ENCODE measurements at regions not wholly inside any gene's neighbourhood (a gene's known extent, or its start where the extent isn't known, plus 50 kb on each side); places are given as distances from the start of the nearest gene placed in this dataset.

DNA sequence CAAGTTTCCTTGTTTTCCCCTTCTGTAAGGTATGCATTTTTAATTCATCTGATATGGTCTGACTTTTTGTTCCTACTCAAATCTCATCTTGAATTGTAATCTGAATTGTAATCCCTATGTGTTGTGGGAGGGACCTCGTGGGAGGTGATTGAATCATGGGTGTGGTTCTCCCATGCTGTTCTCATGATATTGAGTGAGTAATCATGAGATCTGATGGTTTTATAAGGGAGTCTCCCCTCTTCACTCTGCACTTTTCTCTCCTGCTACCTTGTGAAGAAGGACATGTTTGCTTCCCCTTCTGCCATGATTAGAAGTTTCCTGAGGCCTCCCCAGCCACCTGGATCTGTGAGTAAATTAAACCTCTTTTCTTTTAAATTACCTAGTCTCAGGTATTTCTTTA, 476.1 kb downstream of the LPIN1 start:
- DNase-seq: no peak

DNA sequence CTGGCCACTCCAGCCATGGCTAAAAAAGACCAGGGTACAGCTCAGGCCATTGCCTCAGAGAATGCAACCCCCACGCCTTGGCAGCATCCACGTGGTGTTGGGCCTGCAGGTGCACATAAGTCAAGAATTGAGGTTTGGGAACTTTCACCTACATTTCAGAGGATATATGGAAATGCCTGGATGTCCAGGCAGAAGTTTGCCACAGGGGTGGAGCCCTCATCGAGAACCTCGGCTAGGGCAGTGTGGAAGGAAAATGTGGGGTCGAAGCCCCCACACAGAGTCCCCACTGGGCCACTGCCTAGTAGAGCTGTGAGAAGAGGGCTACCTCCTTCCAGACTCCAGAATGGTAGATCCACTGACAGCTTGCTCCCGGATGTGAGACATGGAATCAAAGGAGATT, 477.3 kb downstream of the LPIN1 start:
- DNase-seq: no peak

- no peak for DNase-seq
Measured at GRCh38 chr2:12226653-12227052, 480.2 kb downstream of the LPIN1 start.

DNA sequence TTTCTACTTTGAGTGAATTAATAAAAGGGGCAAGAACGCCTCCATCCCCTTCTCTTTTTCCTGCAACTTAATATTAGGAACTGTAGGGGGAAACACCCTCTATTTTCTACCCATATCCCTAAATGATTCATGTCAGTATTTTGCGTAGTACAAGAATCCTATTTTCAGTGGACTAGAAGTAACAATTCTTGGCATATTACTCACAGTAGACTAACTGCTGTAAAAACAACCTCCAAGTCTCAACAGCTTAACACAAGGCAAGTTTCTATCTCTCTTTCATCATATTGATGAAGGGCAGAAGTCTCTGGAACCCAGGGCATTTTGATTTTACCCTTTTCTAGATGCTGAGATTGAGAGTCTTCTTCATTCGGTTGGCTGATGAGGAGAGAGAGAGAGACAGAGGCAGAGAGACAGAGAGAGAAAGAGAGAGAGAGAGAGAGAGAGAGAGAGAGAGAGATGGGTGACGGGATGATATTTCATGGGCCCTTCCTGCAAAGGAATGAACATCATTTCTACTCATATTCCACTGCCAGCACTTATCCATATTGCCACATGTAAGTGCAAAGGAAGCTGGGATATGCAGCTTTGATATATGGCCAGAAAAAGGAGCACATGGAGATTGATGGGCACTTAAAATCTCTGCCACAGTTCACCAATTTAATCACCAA, 481.6 kb downstream of the LPIN1 start:
- DNase-seq: no peak

- DNase-seq: no peak
Measured at GRCh38 chr2:12231288-12231687, 484.9 kb downstream of the LPIN1 start.

DNA sequence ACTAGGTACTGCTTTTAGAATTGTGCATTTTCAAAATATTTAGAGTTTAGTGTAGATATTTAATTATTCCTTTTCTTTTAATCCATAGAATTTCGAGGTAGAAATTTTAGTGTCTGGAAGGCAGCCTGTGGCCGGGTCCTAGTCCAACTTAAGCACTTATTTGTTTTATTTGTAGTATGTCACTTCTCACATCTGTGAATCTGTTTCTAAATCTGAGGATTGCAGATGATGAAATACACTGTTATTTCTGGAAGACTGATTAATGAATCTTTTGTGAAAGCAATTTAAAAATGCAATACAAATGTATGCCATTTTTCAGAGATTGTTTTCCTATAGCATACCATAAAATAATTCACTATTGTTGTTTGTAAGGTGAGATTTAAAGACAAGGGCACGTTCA, 483.9 kb upstream of the TRIB2 start:
- DNase-seq: no peak

GRCh38 chr2:12236136-12236844, 480.4 kb upstream of the TRIB2 start:
- DNase-seq: no peak

- DNase-seq: no peak
Measured at GRCh38 chr2:12240206-12240605, 476.5 kb upstream of the TRIB2 start.

GRCh38 chr2:12243381-12243780, 473.4 kb upstream of the TRIB2 start:
- no peak for DNase-seq

GRCh38 chr2:12244070-12244469, 472.7 kb upstream of the TRIB2 start:
- no peak for DNase-seq

DNA sequence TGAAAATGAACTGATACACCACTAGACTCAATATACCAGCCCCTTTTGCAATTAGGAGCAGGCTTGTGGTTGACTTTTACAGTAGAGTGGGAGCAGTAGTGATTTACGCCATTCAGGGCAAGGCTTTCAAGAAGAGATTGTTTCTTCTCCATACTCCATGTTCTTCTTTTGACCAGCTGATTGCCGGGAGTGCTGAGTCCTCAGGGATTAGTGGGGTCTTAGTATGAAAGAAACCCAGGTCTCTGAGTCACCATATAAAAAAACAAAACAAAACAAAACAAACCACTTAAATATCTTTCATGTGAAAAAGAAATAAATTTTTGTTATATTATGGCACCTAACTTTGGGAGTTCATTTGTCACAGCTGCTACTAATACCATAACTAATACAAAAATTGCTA, 465.6 kb upstream of the TRIB2 start:
- DNase-seq: no peak

DNA sequence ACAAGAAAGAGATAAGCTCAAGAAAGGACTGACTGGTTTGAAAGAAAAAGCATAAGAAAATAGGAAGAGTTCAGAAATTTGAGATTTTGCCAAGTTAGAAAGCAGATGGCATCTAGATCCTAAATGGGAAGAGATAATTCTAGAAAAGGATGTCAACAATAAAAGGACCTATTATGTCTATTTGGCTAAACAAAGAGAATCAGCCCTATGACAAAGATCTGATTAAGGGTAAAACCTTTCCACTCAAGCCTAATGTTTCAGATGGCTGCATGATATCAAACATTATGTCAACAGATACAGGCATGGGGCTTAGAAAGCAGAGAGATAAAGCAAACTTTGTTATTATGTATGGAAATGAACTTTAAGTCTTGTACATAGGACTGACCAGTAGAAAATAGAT, 465.0 kb upstream of the TRIB2 start:
- no peak for DNase-seq

DNA sequence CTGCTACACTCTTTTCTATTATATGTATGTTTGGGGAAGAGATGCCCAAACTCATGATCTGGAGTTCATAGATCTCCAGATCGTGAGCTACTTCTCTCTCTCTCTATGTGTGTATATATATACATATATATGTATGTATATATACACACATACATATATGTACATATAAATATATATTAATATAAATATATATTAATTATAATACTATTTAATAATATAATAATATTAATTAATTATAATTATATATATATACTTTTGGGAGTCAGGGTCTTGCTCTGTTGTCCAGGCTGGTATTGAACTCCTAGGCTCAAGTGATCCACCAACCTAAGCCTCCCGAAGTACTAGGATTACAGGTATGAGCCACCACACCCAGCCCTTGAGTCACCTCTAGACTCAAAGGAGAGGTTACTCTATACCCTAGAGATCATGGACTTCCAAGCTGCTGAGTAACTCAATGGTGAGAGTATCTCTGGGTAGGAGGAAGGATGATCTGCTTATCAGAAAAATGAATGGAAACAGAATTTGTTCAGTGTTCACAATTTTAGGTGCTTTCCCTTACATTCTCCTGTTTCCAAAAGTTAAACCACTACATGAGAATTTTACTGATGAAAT, 463.5 kb upstream of the TRIB2 start:
- DNase-seq: no peak

- DNase-seq: no peak
Measured at GRCh38 chr2:12254280-12254860, 462.4 kb upstream of the TRIB2 start.

GRCh38 chr2:12256206-12256605, 460.5 kb upstream of the TRIB2 start:
- no peak for DNase-seq

GRCh38 chr2:12257476-12257875, 459.3 kb upstream of the TRIB2 start:
- DNase-seq: no peak

DNA sequence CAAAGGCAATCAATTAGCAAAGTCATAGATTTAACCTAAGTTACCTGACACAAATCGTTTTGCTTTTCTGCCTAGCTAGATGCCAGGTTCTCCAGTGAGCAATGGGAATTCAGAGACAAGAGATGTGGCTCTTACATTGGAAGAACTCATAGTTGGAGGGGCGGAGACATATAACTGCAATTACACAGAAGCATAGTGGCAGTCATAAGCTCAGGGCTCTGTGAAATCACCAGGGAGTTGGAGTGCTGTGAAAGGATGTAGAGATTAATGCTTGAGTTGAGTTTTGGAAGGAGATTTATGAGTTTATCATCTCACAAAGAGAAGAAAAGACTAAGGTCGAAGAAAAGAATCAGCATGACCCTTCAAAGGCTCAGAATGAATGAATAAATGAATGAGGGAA, 457.2 kb upstream of the TRIB2 start:
- no peak for DNase-seq

DNA sequence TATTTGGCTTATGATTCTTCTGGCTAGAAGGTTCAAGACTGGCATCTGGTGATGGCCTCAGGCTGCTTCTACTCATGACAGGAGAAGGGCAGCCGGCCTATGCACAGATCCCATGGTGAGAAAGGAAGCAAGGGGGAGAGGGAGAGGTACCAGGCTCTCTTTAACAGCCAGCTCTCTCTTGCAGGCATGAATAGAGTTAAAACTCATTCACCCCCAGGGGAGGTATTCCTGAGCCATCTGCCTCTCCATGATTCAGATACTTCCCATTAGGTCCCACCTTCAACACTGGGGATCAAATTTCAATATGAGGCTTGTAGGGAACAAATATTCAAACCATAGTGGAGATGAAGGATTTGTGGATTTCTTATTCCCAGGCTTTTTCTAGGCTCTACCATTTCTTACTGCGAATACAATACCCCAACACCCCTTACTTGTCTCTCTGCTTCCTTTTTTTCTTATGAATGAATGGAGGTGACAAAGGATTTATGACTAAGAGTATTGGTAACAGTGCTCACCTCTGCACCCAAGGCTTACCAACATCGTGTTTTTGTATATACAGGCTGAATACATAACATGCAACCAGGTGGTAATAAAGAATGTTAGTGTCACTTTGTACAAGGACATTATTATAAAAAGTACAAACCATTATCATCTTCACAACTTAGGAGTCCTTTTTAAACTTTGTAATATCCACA, 454.6 kb upstream of the TRIB2 start:
- no peak for DNase-seq

- no peak for DNase-seq
Measured at GRCh38 chr2:12262681-12263436, 453.9 kb upstream of the TRIB2 start.

DNA sequence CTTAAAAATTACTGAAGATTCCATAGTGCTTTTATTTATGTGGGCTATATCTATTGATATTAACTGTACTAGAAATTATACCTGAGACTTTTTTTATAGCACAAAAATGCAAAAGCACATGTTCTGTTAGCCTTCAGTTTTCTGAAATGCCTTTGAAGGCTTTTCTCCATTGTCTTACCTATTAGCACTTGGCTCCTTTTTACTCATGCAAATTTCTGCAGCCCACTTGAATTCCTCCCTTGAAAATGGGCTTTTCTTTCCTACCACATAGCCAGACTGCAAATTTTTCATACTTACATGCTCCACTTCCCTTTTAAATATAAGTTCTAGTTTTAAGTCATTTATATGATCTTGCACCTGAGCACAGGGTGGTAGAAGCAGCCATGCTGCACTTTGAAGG, 453.0 kb upstream of the TRIB2 start:
- DNase-seq: no peak

DNA sequence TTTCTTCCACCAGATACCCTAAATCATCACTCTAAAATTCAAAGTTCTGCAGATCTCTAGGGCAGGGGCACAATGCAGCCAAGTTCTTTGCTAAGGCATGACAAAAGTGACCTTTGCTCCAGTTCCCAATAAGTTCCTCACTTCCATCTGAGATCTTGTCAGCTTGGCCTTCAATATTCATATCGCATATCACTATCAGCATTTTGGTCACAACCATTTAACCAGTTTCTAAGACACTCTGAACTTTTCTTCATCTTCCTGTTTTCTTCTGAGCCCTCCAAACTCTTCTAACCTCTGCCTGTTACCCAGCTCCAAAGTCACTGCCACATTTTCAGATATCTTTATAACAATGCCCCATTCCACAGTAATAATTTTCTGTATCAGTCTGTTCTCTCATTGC, 452.6 kb upstream of the TRIB2 start:
- DNase-seq: no peak

DNA sequence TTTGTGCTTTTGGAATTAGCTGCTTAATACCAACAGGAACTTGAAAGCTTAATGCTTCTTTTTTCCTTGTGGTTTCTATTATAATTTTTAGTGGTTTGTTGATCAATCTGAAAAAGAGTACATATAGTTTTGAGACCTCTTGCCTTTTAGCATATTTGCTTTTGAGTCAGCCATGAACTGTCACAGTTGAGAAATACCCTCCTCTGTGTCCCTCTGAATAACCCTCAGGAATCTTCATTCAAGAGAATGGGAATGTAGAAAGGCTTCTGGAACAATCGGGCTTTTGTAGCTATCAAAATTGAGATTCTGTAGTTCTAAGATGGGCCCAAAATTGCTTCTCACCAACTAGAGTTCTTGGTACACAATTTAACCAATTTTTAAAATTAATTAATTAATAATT, 451.1 kb upstream of the TRIB2 start:
- no peak for DNase-seq

DNA sequence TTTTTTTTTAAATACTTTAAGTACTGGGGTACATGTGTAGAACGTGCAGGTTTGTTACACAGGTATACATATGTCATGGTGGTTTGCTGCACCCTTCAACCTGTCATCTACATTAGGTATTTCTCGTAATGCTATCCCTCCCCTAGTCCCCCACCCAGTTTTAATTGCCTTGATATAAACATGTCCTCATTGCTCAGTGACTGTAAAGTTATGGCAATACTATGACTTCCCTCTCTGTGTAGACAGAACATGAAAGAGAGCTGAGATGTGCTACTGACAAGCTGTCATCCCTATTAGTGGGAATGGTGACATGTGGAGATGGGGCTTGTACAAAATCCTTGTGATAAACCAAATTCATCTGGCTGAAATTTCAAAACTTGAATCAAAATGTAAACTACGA, 449.7 kb upstream of the TRIB2 start:
- DNase-seq: no peak

Data from stimulated activated CD4-positive, alpha-beta T cell treated with anti-CD3 and anti-CD28 coated beads, Interleukin-12 subunit alpha, Interleukin-12 subunit beta, amount 100 ng/mL, for 4 hours (primary cell).